Erythroblast (primary cell): ENCODE measurements at regions not wholly inside any gene's neighbourhood (a gene's known extent, or its start where the extent isn't known, plus 50 kb on each side); places are given as distances from the start of the nearest gene placed in this dataset.

Experiments
- GATA1 ChIP-seq: IDR thresholded peaks from 2 replicates; pipeline ENCODE4 v1.6.1; 2011; ENCODE audit warnings: low read depth, mild to moderate bottlenecking, control low read depth, low read length, moderate library complexity
- POLR2A ChIP-seq: IDR thresholded peaks from 2 replicates; pipeline ENCODE4 v1.6.1; 2011; ENCODE audit warnings: mild to moderate bottlenecking, low read length

GRCh38 chr2:235406430-235406829, 87.4 kb upstream of the AGAP1 start:
- TF ChIP-seq POLR2A (no peak), GATA1 (no peak)
